ENCODE measurements at regions not wholly inside any gene's neighbourhood (a gene's known extent, or its start where the extent isn't known, plus 50 kb on each side); places are given as distances from the start of the nearest gene placed in this dataset.

GRCh38 chr12:91993287-91994017 is 152.2 kb downstream of the BTG1 start:
- Histone ChIP-seq H3K27ac (ENCODE audit: low read length) (no peak overlapping the region), H3K4me3 (ENCODE audit: low read depth in 1 of 2, low read length in 2 of 2) (no peak overlapping the region), H3K27me3 (ENCODE audit: insufficient read depth, low read length, poor library complexity) (no peaks in the 10 kb centered on the region), H3K36me3 (ENCODE audit: insufficient read depth, low read length) (no peaks in the 10 kb centered on the region), H4K20me1 (ENCODE audit: insufficient read depth, low read length) (no peaks in the 10 kb centered on the region), H3K9ac (ENCODE audit: low read depth, low read length) (no peak overlapping the region), H3K79me2 (ENCODE audit: insufficient read depth, low read length) (no peaks in the 10 kb centered on the region), H3K4me1 (ENCODE audit: insufficient read depth, low read length) (no peaks in the 10 kb centered on the region), H2AFZ (ENCODE audit: low read depth, low read length) (no peak overlapping the region), H3K4me2 (ENCODE audit: insufficient read depth, low read length) (no peak overlapping the region), H3K9me3 (ENCODE audit: insufficient read depth, low read length, severe bottlenecking) (no peaks in the 10 kb centered on the region)
- DNase-seq (no peak), ATAC-seq (ENCODE audit: insufficient read depth, low read depth) (no peak)
- TF ChIP-seq CTCF (IDR thresholded peaks at IDR 0.05; ENCODE audit: borderline replicate concordance, extremely low read depth, low read length, poor library complexity, severe bottlenecking), result no peak
- TF ChIP-seq EZH2 (IDR thresholded peaks at IDR 0.05; ENCODE audit: borderline replicate concordance, low read depth, low read length, severe bottlenecking), result no peak

GRCh38 chr12:91991399-91992187 is 154.1 kb downstream of the BTG1 start:
- TF ChIP-seq CTCF (IDR thresholded peaks at IDR 0.05; ENCODE audit: borderline replicate concordance, extremely low read depth, low read length, poor library complexity, severe bottlenecking), result peak; percentile 30
- no peak for TF ChIP-seq EZH2 (IDR thresholded peaks at IDR 0.05; ENCODE audit: borderline replicate concordance, low read depth, low read length, severe bottlenecking)
- Histone ChIP-seq H4K20me1 (ENCODE audit: insufficient read depth, low read length) (no peaks in the 10 kb centered on the region), H3K36me3 (ENCODE audit: insufficient read depth, low read length) (no peaks in the 10 kb centered on the region), H3K9ac (ENCODE audit: low read depth, low read length) (no peak overlapping the region), H3K4me3 (ENCODE audit: low read depth in 1 of 2, low read length in 2 of 2) (no peak overlapping the region), H3K4me1 (ENCODE audit: insufficient read depth, low read length) (no peaks in the 10 kb centered on the region), H3K79me2 (ENCODE audit: insufficient read depth, low read length) (no peaks in the 10 kb centered on the region), H3K9me3 (ENCODE audit: insufficient read depth, low read length, severe bottlenecking) (no peaks in the 10 kb centered on the region), H3K4me2 (ENCODE audit: insufficient read depth, low read length) (no peak overlapping the region), H2AFZ (ENCODE audit: low read depth, low read length) (no peak overlapping the region), H3K27me3 (ENCODE audit: insufficient read depth, low read length, poor library complexity) (no peaks in the 10 kb centered on the region), H3K27ac (ENCODE audit: low read length) (no peak overlapping the region)
- no peak for DNase-seq
- ATAC-seq (ENCODE audit: insufficient read depth, low read depth), result no peak

GRCh38 chr12:91990525-91990924 is 155.1 kb downstream of the BTG1 start:
- ATAC-seq (ENCODE audit: insufficient read depth, low read depth) (no peak), DNase-seq (no peak)
- H3K79me2 ChIP-seq (ENCODE audit: insufficient read depth, low read length), result no peaks in the 10 kb centered on the region
- no peaks in the 10 kb centered on the region for H4K20me1 ChIP-seq (ENCODE audit: insufficient read depth, low read length)
- no peak overlapping the region for H3K27ac ChIP-seq (ENCODE audit: low read length)
- no peaks in the 10 kb centered on the region for H3K27me3 ChIP-seq (ENCODE audit: insufficient read depth, low read length, poor library complexity)
- no peaks in the 10 kb centered on the region for H3K4me1 ChIP-seq (ENCODE audit: insufficient read depth, low read length)
- no peaks in the 10 kb centered on the region for H3K36me3 ChIP-seq (ENCODE audit: insufficient read depth, low read length)
- H3K9me3 ChIP-seq (ENCODE audit: insufficient read depth, low read length, severe bottlenecking), result no peaks in the 10 kb centered on the region
- no peak overlapping the region for H3K4me3 ChIP-seq (ENCODE audit: low read depth in 1 of 2, low read length in 2 of 2)
- H2AFZ ChIP-seq (ENCODE audit: low read depth, low read length), result no peak overlapping the region
- no peak overlapping the region for H3K4me2 ChIP-seq (ENCODE audit: insufficient read depth, low read length)
- no peak overlapping the region for H3K9ac ChIP-seq (ENCODE audit: low read depth, low read length)
- TF ChIP-seq CTCF (IDR thresholded peaks at IDR 0.05; ENCODE audit: borderline replicate concordance, extremely low read depth, low read length, poor library complexity, severe bottlenecking) (no peak), EZH2 (IDR thresholded peaks at IDR 0.05; ENCODE audit: borderline replicate concordance, low read depth, low read length, severe bottlenecking) (no peak)
